ENCODE measurements at regions not wholly inside any gene's neighbourhood (a gene's known extent, or its start where the extent isn't known, plus 50 kb on each side); places are given as distances from the start of the nearest gene placed in this dataset.

- H3K4me3 ChIP-seq (ENCODE audit: low read length) = no peak overlapping the region
- DNase-seq (ENCODE audit: low read depth) = no peak
- no peak for TF ChIP-seq CTCF (IDR thresholded peaks at IDR 0.05; ENCODE audit: insufficient read depth, low read depth, low read length, missing control alignments)
These were observed 1041.5 kb downstream of the AACS start for GRCh38 chr12:126106706-126107105.

GRCh38 chr12:126107659-126108058 lies 1042.4 kb downstream of the AACS start:
- H3K4me3 ChIP-seq (ENCODE audit: low read length) = no peak overlapping the region
- DNase-seq (ENCODE audit: low read depth) = no peak
- no peak for TF ChIP-seq CTCF (IDR thresholded peaks at IDR 0.05; ENCODE audit: insufficient read depth, low read depth, low read length, missing control alignments)

- no peak for TF ChIP-seq CTCF (IDR thresholded peaks at IDR 0.05; ENCODE audit: insufficient read depth, low read depth, low read length, missing control alignments)
- no peak for DNase-seq (ENCODE audit: low read depth)
- no peak overlapping the region for H3K4me3 ChIP-seq (ENCODE audit: low read length)
These were observed 1043.0 kb downstream of the AACS start for GRCh38 chr12:126108247-126108646.

GRCh38 chr12:126112141-126112540 lies 1046.9 kb downstream of the AACS start:
- H3K4me3 ChIP-seq (ENCODE audit: low read length) = no peak overlapping the region
- DNase-seq (ENCODE audit: low read depth) = no peak
- TF ChIP-seq CTCF (IDR thresholded peaks at IDR 0.05; ENCODE audit: insufficient read depth, low read depth, low read length, missing control alignments) = no peak

- DNase-seq (ENCODE audit: low read depth) = no peak
- no peak for TF ChIP-seq CTCF (IDR thresholded peaks at IDR 0.05; ENCODE audit: insufficient read depth, low read depth, low read length, missing control alignments)
- H3K4me3 ChIP-seq (ENCODE audit: low read length) = no peak overlapping the region
These were observed 1047.6 kb downstream of the AACS start for GRCh38 chr12:126112849-126113248.

- no peak for TF ChIP-seq CTCF (IDR thresholded peaks at IDR 0.05; ENCODE audit: insufficient read depth, low read depth, low read length, missing control alignments)
- no peak overlapping the region for H3K4me3 ChIP-seq (ENCODE audit: low read length)
- DNase-seq (ENCODE audit: low read depth) = no peak
These were observed 1049.2 kb downstream of the AACS start for GRCh38 chr12:126114441-126114840.

- no peak overlapping the region for H3K4me3 ChIP-seq (ENCODE audit: low read length)
- DNase-seq (ENCODE audit: low read depth) = no peak
- TF ChIP-seq CTCF (IDR thresholded peaks at IDR 0.05; ENCODE audit: insufficient read depth, low read depth, low read length, missing control alignments) = no peak
These were observed 1052.3 kb downstream of the AACS start for GRCh38 chr12:126117502-126117901.

Data from epithelial cell of esophagus (primary cell).